ENCODE measurements at regions not wholly inside any gene's neighbourhood (a gene's known extent, or its start where the extent isn't known, plus 50 kb on each side); places are given as distances from the start of the nearest gene placed in this dataset.

DNA sequence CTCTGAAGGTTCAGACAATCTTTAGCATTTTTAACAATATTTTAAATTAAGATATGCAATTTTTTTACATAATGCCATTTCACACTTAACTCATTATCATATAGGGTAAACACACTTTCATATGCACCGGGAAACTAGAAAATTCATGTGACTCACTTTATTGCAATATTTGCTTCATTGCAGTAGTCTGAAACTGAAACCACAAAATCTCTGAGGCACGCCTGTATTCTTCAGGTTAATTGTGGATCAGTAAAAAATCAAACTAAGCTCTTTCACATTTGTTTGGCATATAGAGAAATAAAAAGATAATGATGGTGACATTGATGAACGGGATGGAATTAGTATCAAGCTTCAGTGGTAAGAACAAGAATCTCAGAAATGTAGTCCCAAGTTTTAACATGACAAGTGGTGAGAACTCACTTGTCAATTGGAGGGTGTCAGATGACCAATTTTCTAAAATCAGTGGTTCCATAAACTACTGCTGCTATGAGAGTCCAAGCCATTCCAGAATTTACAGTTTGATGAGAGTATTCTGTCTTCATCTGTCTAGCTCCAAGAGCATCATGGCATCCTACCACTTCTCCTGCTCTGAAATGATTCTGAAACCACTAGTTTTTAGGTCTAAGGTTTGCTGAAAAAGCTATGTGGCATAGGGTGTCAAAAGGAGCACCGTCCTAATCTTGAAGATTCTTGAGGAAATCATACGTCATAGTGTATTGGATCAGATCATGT lies 281.0 kb downstream of the PTPRC start:
- TF ChIP-seq POLR2A (IDR thresholded peaks at IDR 0.05) (no peak), CTCF (IDR thresholded peaks at IDR 0.05) (no peak)

Data from thyroid gland (tissue), 4 donors.